CD4-positive, alpha-beta T cell treated with Interleukin-15 for 4 hours (primary cell): ENCODE measurements at regions not wholly inside any gene's neighbourhood (a gene's known extent, or its start where the extent isn't known, plus 50 kb on each side); places are given as distances from the start of the nearest gene placed in this dataset.

Experiments used
- DNase-seq: peaks from one replicate; pipeline ENCODE4 v3.0.0-alpha.2; 2020; ENCODE audit warnings: low spot score

DNA sequence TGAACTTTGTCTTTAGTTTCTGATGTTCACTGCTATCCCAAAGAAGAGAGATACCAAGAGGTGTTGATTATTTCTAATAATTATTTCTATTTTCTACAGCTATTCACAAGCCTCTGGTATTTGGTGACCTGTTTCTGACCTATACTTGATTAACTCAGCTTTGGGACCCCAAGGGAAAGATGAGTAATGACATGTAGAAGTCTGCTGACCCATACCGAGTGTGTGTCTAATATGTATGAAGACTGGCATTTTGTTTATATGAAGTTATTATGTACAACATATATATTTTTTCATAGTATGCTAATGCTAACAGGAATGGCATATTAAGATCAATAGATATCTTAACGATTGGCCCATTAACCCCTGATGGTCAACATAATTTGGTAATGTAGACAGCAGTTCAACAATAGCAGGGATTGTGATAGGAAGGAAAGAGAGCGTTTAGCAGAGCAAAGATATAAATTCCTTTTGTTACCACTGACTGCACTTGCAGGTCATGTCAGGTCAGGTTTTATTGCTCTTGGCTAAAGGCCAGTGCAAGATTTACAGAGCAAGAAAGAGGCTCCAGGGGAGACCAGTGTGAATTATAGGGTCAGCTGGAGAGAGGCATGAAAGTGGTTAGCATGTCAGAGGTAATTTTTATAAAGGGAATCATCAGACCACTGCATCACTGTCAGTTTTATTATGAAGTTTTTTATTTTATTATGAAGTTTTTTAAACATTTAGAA is 94.7 kb upstream of the DIPK2B start:
- DNase-seq, result no peak

DNA sequence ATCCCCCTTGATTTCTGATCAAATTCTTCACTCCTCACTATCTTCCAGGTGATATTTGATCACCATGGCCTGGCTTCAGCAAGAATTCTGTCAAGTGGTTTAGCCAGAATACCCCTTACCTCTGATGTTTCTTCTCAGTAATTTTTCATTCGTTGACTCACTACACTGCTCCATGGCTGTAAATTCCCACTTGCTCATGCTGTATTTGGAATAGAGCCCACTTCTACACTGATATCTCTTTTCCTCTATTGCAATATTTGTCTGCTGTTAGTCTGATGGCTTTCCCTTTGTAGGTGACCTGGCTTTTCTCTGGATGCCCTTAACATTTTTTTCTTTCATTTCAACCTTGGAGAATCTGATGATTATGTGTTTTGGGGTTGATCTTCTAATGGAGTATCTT is 73.9 kb upstream of the DIPK2B start:
- no peak for DNase-seq

DNA sequence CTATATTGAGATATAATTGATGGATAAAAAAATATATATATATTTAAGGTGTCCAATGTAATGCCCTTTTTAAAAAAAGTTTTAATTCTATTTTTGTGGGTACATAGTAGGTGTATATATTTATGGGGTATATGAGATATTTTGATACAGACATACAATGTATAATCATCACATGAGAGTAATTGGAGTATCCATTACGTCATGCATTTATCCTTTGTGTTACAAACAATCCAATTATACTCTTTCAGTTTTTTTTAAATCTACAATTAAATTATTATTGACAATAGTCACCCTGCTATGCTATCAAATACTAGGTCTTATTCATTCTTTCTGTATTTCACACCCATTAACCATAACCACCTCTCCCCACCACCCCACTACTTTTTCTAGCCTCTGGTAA is 66.3 kb upstream of the DIPK2B start:
- DNase-seq, result no peak

DNA sequence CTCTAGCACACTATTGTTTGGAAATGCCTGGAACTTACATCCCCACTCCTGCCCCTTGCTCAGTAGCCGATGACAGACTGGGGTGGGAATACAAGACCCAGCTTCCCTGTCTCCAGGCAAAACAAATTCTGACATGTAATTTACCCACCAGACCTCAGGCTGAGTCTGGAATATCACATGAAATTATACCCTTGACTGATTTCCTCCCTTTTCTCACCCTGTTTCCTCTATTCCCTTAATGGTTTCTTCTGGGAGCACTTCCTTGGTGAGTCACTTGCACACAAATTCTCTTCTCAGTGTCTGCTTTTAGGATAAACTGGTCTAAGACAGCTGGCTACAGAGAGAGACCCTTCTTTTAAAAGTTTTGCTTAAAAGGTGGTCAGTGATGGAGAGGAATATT is 65.8 kb upstream of the DIPK2B start:
- DNase-seq, result no peak

DNA sequence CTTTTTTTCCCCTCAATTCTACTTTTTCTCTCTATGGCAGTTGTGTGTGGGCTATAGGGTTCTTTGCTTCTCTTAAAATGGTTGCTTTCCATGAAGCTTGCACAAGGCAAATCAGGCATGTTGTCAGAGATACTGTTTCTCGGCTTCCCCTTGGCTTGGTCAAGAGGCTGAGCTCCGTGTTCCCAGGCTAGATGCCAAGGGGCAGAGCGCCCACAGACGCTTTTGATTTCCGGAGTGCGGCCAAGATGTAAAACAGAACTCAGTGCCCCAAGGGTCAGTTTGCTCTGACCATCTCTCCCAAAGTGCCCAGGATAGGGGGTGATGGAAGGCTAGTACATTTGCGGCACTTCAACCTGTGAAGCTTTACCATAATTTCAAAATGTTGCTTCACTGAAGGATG is 64.2 kb upstream of the DIPK2B start:
- DNase-seq, result no peak

DNA sequence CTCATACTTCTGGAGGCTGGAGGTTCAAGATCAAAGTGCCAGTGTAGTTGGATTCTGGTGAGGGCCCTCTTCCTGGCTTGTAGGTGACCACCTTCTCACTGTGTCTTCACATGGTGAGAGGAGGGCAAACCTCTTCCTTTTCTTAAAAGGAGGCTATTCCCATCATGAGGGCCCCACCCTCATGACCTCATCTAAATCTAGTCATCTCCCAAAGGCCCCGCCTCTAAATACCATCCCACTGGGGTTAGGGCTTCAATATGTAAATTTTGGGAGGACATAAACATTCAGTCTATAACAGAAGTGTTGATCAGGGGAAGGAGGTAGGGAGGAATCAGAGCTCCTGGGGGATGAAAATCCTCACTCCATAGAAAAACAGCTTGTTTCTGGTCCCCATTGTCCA is 60.8 kb upstream of the DIPK2B start:
- no peak for DNase-seq

DNA sequence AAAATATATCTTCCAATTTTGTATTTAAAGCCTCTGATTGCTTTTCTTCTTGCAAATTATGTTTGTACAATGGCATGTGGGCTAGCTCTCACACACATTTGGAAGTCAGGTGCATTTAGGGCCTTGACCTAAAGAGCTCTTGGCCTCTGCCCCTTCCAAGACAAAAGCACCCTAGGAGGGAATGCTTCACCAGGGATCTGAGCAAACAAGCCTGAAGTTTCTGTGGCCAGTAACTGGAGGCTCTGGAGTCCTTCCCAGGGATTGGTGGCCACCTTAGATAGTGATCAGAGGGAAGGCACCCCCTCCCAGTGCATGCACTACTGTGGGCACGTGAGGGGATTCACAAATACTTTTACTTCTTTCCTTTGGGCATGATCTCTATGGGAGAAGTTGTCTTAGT is 60.3 kb upstream of the DIPK2B start:
- DNase-seq, result no peak

DNA sequence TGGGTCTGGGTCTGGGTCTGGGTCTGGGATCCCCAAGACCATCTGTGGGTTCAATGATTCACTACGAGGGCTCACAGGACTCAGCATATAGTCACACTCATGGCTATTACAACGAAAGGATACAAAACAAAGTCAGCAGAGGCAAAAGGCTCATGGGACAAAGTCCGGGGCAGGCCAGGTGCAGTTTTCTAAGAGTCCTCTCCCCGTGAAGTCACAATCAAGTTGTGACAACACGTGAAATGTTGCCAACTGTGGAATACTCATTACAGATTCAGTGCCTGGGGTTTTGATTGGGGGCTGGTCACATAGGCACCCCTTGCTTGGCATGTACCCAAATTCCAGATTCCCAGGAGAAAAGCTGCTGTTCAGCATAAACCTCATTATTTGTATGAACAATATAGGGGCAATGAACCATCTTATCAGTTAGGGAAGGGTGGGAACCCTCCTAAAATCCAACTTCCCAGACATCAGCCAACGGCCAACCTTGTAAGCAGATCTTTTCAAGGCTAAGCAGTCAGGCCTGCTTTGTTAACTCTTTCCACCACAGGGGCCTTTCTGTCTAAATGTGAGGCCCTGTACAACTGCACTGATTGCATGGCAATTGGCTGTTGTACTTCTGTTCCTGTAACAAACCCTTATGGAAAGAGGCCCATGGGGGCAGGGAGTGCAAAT is 58.2 kb upstream of the DIPK2B start:
- DNase-seq, result no peak
